Activated CD4-positive, alpha-beta T cell treated with anti-CD3 and anti-CD28 coated beads, Interleukin-2, amount 50 U/mL, for 16 hours (primary cell): ENCODE measurements at regions not wholly inside any gene's neighbourhood (a gene's known extent, or its start where the extent isn't known, plus 50 kb on each side); places are given as distances from the start of the nearest gene placed in this dataset.

Experiments used
- DNase-seq: peaks from one replicate; pipeline ENCODE4 v3.0.0-alpha.2; 2020

GRCh38 chr14:89024691-89025090, 200.2 kb downstream of the TTC8 start:
- no peak for DNase-seq

- no peak for DNase-seq
These were observed 201.2 kb downstream of the TTC8 start for GRCh38 chr14:89025561-89026236.

- DNase-seq = peak; percentile 50
These were observed 202.8 kb downstream of the TTC8 start for GRCh38 chr14:89027097-89027740.

GRCh38 chr14:89028462-89029134, 204.1 kb downstream of the TTC8 start:
- DNase-seq = no peak

- DNase-seq = no peak
These were observed 205.7 kb downstream of the TTC8 start for GRCh38 chr14:89029961-89030694.

GRCh38 chr14:89030921-89031320, 206.5 kb downstream of the TTC8 start:
- no peak for DNase-seq

- DNase-seq = no peak
These were observed 207.7 kb downstream of the TTC8 start for GRCh38 chr14:89032086-89032649.

- no peak for DNase-seq
These were observed 209.3 kb downstream of the TTC8 start for GRCh38 chr14:89033756-89034155.

GRCh38 chr14:89036371-89036770, 211.9 kb downstream of the TTC8 start:
- no peak for DNase-seq

- DNase-seq = no peak
These were observed 212.6 kb downstream of the TTC8 start for GRCh38 chr14:89037065-89037464.

- no peak for DNase-seq
These were observed 215.6 kb downstream of the TTC8 start for GRCh38 chr14:89040080-89040459.

GRCh38 chr14:89040460-89041256, 216.2 kb downstream of the TTC8 start:
- peak; percentile 79 for DNase-seq

GRCh38 chr14:89041257-89041582, 216.8 kb downstream of the TTC8 start:
- no peak for DNase-seq

GRCh38 chr14:89042021-89042420, 217.6 kb downstream of the TTC8 start:
- no peak for DNase-seq

GRCh38 chr14:89053303-89053702, 228.9 kb downstream of the TTC8 start:
- no peak for DNase-seq

- DNase-seq = no peak
These were observed 231.9 kb downstream of the TTC8 start for GRCh38 chr14:89056394-89056793.

- DNase-seq = no peak
These were observed 234.2 kb downstream of the TTC8 start for GRCh38 chr14:89058697-89059096.

- DNase-seq = no peak
These were observed 235.7 kb downstream of the TTC8 start for GRCh38 chr14:89060191-89060590.

GRCh38 chr14:89061696-89062095, 237.2 kb downstream of the TTC8 start:
- no peak for DNase-seq

GRCh38 chr14:89065879-89066278, 241.4 kb downstream of the TTC8 start:
- no peak for DNase-seq

- DNase-seq = peak; percentile 79
These were observed 243.0 kb downstream of the TTC8 start for GRCh38 chr14:89067293-89067972.
